ENCODE measurements at regions not wholly inside any gene's neighbourhood (a gene's known extent, or its start where the extent isn't known, plus 50 kb on each side); places are given as distances from the start of the nearest gene placed in this dataset.

- no peak for TF ChIP-seq CTCF (IDR thresholded peaks at IDR 0.05; ENCODE audit: low read depth, low read length)
- no peak for DNase-seq
- H3K9me3 ChIP-seq (ENCODE audit: severe bottlenecking), result no peaks in the 10 kb centered on the region
- no peak overlapping the region for H3K27ac ChIP-seq
- no peak overlapping the region for H3K4me3 ChIP-seq (ENCODE audit: low read depth, low read length)
- no peaks in the 10 kb centered on the region for H3K36me3 ChIP-seq
- H3K27me3 ChIP-seq (ENCODE audit: insufficient read depth, low read depth, severe bottlenecking), result no peaks in the 10 kb centered on the region
Observed at GRCh38 chr21:15543473-15543872, 186.3 kb upstream of the USP25 start.

- H3K4me3 ChIP-seq (ENCODE audit: low read depth, low read length), result no peak overlapping the region
- no peaks in the 10 kb centered on the region for H3K27me3 ChIP-seq (ENCODE audit: insufficient read depth, low read depth, severe bottlenecking)
- TF ChIP-seq CTCF (IDR thresholded peaks at IDR 0.05; ENCODE audit: low read depth, low read length), result no peak
- no peak for DNase-seq
- H3K27ac ChIP-seq, result no peak overlapping the region
- H3K9me3 ChIP-seq (ENCODE audit: severe bottlenecking), result no peaks in the 10 kb centered on the region
- no peaks in the 10 kb centered on the region for H3K36me3 ChIP-seq
Observed at GRCh38 chr21:15549671-15550070, 180.1 kb upstream of the USP25 start.

GRCh38 chr21:15552914-15553494 is 176.8 kb upstream of the USP25 start:
- no peak overlapping the region for H3K27ac ChIP-seq
- no peaks in the 10 kb centered on the region for H3K36me3 ChIP-seq
- no peak for DNase-seq
- 0 out of 2 replicates have a peak, but pooled peaks have one; percentile 8 for TF ChIP-seq CTCF (IDR thresholded peaks at IDR 0.05; ENCODE audit: low read depth, low read length)
- H3K9me3 ChIP-seq (ENCODE audit: severe bottlenecking), result no peaks in the 10 kb centered on the region
- H3K27me3 ChIP-seq (ENCODE audit: insufficient read depth, low read depth, severe bottlenecking), result no peaks in the 10 kb centered on the region
- no peak overlapping the region for H3K4me3 ChIP-seq (ENCODE audit: low read depth, low read length)

- Histone ChIP-seq H3K36me3 (no peaks in the 10 kb centered on the region), H3K4me3 (ENCODE audit: low read depth, low read length) (no peak overlapping the region), H3K27me3 (ENCODE audit: insufficient read depth, low read depth, severe bottlenecking) (no peaks in the 10 kb centered on the region), H3K9me3 (ENCODE audit: severe bottlenecking) (no peaks in the 10 kb centered on the region), H3K27ac (no peak overlapping the region)
- peak; percentile 34 for DNase-seq
- no peak for TF ChIP-seq CTCF (IDR thresholded peaks at IDR 0.05; ENCODE audit: low read depth, low read length)
Observed at GRCh38 chr21:15557925-15558324, 171.9 kb upstream of the USP25 start.

- TF ChIP-seq CTCF (IDR thresholded peaks at IDR 0.05; ENCODE audit: low read depth, low read length), result no peak
- Histone ChIP-seq H3K9me3 (ENCODE audit: severe bottlenecking) (no peaks in the 10 kb centered on the region), H3K36me3 (no peaks in the 10 kb centered on the region), H3K27me3 (ENCODE audit: insufficient read depth, low read depth, severe bottlenecking) (no peaks in the 10 kb centered on the region), H3K27ac (no peak overlapping the region), H3K4me3 (ENCODE audit: low read depth, low read length) (no peak overlapping the region)
- DNase-seq, result no peak
Observed at GRCh38 chr21:15558884-15559283, 170.9 kb upstream of the USP25 start.

- H3K36me3 ChIP-seq, result no peaks in the 10 kb centered on the region
- H3K27me3 ChIP-seq (ENCODE audit: insufficient read depth, low read depth, severe bottlenecking), result no peaks in the 10 kb centered on the region
- no peaks in the 10 kb centered on the region for H3K9me3 ChIP-seq (ENCODE audit: severe bottlenecking)
- no peak for DNase-seq
- no peak for TF ChIP-seq CTCF (IDR thresholded peaks at IDR 0.05; ENCODE audit: low read depth, low read length)
- H3K27ac ChIP-seq, result no peak overlapping the region
- no peak overlapping the region for H3K4me3 ChIP-seq (ENCODE audit: low read depth, low read length)
Observed at GRCh38 chr21:15559660-15560059, 170.1 kb upstream of the USP25 start.

Measured in WERI-Rb-1 (cell line).